HG02870 (cell line): ENCODE measurements at regions not wholly inside any gene's neighbourhood (a gene's known extent, or its start where the extent isn't known, plus 50 kb on each side); places are given as distances from the start of the nearest gene placed in this dataset.
A peak's percentile ranks its signal among the peaks of the same experiment; 100 is the strongest.

Source experiments
- ATAC-seq: cut with Tn5 transposase; IDR thresholded peaks from one replicate; pipeline ENCODE4 v1.9.1; 2021; ENCODE audit warnings: mild to moderate bottlenecking, moderate library complexity; ENCODE audit not compliant: unreplicated experiment

DNA sequence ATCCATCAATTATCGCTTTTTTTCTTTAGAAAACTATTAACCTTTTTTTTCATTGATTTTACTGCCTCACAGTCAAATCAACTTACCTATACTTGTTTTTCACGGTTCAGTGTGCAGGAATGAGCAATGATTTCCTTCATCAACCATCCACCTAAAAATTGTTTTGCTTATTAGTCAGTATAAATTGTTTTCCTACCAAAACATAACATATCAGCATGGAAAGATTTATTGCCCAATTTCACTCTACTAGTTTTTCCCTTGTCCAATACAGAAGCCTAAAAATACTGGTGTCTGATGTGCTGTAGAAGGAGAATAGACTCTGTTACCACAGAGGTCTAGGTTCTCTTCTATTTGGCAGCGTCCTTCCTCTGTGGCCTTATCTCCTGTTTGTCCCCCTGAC is 558.2 kb upstream of the CITED2 start:
- ATAC-seq, result no peak

DNA sequence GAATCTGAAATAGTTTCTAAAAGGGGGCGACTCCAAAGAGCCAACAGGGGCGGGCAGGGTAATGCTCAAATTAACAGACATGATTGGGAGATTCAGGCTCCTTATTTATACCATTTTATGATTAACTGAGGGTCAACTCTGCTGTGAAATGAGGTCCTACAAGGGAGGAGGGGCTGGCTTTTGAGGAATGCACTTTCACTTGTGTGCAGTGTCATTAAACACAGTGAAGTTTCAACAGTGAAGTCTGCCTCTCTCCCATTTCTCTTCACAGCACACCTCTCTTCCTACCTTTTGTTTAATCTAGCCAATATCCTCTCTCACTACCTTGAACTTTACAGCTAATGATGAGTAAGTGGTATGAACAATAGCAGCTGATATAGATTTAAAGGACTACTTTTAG is 557.3 kb upstream of the CITED2 start:
- no peak for ATAC-seq

DNA sequence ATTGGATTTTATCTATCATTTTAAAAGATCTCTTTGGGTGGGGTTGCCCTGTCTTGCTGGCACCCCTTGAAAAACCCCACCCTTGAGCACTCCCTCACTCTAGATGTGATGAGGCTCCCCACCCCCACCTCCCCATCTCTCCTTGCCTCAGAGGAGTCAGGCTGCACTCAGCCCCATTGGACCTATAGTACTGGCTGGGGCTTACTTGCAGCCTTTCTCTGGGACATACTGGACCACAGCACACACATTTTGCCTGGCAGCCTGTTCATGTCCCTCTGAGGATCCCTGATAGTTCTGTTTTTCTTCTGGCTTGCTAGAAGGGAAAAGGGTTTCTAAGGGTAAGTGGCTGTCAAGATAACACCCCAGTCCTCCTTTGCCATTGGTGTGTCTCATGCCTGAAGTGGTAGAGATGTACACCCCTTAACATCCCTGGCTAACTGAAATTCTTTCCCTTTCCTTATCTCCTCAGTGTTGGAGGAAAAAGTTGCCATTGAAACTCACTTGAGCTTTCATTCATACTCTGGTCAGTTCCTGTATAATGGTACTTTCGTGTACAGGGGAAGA is 553.4 kb upstream of the CITED2 start:
- ATAC-seq, result no peak

DNA sequence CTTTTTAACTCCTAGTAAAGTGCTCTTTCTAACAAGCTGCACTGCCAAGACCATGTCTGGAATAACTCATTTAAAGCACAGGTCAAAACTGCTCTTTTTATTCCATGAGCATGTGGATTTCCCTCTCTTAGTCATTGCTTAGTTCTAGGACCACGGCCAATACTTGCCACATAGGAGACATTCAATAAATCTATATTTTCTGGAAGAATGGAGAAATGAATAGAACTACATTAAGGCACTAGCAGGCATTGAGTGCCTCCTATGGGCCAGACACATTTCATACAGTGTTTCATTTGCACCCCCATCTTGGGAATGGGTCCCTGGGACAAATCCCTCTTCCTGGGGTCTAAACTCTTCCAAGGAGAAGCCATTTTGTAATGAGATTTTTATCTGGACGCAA is 552.8 kb upstream of the CITED2 start:
- ATAC-seq, result no peak

DNA sequence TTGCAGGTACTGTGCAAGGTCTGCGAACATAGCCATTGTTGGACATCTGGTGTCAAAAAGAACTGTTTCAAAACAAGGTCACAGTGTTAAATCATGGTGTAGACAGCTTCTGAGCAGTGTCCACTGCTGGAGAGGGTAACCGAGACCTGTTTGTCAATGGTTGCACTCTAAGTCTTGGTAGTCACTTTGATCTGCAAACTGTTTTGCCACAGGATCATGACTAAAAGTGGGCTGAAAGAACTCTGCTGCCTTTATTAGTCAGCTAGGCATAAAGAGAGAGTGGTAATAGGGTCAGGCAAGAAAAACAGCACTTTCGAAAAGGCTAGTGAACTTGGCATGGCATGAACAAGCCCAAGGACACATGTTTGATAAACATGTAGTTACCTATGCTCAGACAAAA is 552.3 kb upstream of the CITED2 start:
- ATAC-seq, result no peak

DNA sequence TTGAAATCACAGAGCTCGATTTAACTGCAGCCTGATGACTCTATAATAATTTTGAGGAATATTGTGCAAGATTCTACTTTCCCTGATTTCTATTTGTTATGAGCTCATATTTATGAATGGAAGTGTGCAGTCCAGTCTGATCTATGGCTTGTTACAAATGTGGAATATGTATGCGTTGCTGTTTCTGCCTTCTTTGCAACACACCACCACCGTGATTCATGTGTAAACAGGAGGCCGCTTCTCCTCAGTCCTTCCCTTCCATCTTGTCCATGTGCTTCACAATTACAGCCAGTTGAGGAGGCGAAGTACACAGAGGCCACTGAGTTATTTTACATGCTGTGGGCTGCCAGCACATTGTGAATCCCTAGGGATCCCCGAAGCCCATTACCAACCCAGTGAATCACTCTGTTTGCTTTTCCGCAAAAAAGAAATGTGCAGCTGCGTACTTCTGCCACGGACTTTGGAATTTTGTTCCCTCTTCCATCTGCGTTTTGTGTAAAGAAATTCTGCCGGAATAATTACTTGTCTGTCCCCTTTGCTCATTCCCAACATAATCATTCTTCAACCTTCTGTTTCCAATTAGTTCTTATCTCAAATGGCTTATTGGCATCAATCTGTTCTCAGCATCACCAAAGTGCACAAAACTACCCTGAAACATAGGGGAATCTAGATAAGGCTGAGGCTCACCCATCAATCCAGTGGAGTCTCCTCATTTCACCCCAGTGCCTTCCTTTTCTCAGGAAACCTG is 551.6 kb upstream of the CITED2 start:
- ATAC-seq, result no peak

DNA sequence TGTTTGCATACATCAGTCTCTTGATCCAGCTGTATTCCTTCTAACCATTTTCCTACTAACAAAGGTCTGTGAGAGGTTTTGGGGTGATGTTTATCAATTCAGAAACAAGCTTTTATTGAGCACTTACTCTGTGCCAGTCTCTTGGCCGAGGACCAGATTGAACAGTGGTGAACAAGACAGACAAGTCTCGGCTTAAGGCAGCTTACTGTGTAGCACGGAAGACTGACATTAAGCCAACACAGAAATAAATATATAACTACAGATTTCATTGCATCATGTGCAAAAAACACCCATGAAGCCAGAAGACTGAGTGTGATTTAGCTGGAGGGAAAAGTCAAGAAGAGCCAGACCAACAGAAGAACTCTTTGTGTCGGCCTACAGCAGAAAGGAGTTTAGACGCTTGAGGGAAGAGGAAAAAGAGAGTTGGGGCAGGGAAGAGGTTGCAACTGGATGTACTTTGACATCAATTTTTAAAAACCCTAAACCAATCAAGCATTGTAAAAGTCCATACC is 549.6 kb upstream of the CITED2 start:
- no peak for ATAC-seq

DNA sequence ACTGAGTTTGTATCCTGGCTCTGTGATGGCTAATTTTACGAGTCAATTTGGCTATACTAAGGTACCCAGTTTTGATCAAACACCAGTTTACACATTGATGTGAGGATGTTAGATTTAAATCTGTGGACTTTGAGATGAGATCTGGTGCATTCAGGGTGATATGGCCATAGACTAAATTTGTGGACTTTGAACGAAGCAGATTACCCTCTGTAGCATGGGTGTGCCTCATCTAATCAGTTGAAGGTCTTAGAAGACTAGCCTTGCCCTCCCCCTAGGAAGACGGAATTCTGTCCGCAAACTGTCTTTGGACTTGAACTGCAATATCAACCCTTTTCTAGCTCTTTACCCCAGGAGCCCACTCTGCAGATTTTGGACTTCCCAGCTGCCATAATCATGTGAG is 547.8 kb upstream of the CITED2 start:
- no peak for ATAC-seq

DNA sequence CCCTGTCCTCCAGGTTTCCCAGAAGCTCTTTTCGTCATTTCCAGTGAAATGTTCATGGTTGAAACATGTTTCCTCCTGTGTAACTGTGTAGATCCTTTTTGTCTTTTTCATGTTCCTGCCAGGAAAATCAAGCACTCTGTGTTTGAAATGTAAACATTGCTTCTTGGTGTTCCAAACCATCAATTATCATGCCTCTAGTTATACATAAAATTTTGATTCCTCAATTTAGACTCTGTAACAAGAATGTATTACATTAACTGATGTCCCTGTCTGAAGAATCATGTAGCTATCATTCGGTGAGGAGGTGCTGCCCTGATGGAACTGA is 546.3 kb upstream of the CITED2 start:
- no peak for ATAC-seq

DNA sequence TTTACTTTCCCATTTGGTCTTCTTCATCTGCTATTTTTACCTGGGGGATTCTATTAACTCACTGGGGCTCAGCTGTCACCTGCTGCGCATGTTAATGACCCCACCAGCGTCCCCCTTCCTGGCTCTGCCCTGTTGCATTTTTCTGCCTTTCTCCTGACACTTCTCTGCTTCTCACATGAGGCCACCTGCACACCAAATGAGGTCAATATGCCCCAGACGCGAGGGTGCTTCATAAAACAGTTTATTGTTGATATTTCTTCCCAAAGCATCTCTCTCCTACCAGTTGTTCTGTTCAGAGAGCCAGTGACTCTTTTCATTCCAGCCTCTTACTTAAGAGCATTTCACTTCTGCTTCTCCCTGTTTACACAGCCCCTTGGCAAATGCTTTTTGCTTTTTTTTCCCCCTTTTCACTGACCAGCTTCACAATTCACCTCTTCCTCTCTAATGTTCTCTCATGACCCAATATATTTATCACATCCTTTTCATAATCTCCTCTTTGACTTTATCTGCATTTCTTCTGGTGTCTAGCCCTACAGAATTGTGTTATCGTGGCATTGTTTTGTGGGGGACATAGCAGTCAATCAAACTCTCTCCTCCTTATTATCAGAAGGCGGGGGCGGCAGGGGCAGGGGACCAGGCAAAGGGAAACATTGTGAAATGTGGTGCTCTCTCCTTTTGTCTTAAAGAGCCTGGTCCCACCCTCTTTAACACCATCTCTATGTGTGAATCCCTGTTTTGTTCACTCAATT is 545.8 kb upstream of the CITED2 start:
- no peak for ATAC-seq

DNA sequence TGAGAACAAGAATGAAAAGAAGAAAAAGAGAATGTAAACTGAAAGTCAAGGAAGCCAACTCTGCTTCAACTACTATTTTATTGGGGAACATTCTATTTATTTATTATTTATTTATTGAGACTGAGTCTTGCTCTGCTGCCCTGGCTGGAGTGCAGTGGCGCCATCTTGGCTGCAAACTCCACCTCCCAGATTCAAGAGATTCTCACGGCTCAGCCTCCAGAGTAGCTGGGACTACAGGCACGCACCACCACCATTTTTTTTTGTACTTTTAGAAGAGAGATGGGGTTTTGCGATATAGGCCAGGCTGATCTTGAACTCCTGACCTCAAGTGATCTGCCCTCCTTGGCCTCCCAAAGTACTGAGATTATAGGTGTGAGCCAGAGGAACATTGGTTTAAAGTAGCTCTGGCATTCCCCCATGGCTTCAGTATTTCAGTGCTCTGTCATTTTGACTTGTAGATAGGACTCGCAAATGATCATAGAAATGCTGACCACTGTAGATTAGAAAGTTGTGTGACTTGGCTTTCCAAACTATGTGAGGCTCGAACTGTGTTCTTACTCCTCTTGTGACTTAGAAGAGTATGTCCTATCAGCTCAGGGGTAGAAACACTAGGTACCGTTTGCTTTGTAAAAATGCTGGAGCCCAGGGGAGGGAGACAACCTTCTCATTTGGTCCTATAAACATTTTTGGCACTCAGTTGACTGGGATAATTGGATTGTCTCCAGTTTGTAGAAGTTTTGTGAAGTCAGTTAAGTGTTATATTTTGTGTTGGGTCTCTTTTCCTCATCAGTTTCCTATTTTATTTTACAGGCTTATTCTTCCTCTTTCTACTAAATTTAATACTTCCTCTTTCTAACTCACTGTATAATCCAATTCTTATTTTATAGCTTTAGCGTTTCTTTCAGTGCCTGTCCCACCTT is 544.9 kb upstream of the CITED2 start:
- no peak for ATAC-seq

DNA sequence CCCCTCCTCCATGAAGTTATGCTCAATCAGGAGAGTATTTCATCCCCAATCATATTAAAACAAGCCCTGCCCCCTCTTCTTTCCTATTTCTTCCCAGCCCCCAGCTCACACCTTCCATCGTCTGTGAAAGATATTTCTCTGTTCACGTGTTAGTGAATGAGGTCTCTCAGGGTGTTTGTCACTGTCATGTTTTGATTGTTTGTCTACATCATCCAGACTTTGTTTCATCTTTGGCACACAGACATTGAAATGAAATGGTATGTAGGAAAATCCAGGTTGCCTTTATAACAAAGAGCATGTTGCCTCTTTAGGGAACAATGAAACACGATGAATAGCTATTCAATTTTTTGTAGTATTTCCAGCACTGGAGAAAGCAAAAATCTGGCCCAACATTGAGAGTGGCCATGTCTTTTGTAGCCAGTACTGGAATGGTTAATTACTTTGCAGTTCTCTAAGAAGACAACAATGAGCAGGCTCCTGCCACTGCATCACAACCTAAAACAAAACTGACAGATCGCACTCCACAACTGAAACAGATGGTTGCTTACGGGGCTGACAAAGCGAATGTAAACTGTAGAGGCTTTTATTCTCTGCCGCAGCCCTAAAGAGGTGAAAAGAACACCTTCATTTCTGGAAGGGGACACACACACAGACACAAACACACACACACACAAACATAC is 543.6 kb upstream of the CITED2 start:
- ATAC-seq, result no peak

DNA sequence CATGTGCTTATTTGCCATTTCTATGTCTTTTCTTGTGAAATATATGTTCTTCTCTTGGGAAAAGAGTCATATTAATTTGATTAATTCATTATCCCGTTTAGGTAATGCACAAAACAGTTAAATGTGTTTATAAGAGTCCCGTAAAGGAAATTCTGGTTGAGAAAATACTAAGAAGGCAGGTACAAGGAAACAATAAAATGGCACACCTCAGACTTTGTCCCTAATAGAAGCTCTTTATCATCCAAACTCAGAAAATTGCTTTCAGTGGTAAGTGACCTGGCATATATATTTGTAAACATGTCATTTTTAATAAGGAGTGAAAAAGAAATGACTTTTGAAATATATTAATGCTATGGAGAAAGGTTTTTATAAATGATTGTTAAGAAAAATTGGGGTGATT is 540.5 kb upstream of the CITED2 start:
- no peak for ATAC-seq

DNA sequence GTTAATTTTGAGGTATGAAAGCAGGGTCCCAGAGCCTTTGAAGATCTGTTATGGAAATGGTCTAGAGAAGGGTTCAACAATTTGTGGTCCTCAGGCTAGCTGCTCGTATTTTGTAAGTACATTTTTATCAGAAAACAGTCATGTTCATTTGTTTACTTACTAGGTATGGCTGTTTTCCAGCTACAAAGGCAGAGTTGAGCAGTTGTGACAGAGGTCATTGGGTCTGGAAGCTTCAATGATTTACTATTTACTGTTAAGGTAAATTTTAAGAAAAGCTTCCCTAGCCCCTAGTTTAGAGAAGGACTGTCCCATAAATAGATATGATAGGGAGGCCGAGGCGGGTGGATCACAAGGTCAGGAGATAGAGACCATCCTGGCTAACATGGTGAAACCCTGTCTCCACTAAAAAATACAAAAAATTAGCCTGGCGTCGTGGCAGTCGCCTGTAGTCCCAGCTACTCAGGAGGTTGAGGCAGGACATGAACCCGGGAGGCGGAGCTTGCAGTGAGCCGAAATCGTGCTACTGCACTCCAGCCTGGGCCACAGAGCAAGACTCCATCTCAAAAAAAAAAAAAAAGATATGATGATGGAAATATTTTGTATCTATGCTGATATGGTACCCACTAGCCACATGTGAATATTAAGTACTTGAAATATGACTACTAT is 538.4 kb upstream of the CITED2 start:
- no peak for ATAC-seq

DNA sequence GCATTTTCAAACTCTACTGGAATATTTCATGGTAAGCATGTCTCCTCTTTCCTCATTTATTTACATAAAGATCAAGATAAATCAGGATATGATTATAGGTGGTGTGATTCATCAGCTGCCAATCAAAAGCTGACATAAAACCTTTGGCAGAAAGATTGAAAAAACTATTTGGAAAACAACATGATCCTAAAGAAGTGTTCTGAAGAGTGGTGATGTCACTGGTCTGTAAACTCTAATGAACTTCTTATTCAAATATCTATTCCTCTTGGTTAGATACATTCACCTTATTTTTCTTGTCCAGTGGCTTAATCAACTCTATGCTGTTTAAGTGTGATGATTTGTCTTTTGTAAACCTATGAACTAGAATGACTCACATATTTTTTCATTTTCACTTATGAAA is 535.5 kb upstream of the CITED2 start:
- no peak for ATAC-seq

DNA sequence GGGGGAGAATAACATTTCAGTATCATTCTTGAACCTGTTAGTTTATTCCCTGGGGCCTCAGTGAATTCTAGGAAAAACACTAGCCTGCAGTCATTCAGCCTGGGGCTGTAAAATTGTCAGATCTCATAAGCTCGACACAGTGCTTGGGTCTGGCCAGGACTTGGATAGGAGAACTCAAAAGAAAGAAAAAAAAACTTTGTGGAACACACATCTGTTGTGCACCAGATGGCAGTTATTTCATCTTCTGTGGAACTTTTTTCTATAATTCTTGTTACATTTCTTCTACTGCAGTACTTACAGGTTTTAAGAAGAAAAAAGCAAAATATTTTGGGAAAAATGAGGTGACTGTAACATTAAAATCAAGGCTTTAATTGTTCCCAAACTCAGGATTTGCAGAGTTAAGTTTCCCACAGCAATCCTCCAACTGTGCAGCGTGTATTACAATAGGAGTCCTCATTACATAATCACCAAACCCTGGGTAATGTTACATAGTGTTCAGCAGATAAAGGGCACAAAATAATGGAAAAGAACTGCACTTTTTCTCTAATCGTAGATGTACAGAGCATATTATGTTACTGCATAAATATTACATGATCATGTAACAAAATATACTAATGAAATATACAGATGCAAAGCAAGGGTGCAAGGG is 531.1 kb upstream of the CITED2 start:
- no peak for ATAC-seq

DNA sequence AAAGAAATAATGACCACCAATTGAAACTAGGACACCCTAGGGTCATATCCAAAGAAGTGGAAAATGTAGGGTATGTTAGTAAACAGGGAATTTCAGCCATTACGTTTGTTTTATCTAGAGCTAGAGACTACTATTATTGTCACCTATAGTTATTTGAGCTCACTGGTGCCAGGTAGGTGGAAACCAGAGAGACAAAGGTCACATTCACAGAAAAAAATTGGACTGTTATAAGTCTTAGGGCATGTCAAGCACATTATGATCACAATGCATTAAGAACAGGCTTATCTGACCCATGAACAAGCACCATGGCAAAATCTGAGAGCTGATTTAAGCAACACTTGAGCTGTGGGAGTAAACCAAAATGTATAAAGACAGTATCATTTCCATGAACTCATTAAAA is 530.1 kb upstream of the CITED2 start:
- no peak for ATAC-seq

DNA sequence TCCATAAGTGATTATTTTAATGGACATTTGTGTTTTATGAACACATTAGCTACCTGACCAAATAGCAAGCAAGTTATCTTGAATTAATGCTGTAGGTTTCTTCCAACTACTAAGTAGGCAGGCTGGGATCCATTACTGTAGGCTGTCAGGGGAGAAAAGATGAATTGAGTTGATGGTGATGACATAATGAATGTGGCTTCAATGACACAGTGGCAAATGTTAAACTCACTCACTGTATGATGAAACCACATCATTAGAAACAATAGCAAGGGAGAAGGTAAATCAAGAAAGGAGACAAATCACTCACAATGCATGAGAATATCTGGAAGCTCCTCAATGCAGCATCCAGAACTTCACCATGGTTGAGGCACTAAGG is 529.7 kb upstream of the CITED2 start:
- ATAC-seq, result no peak

DNA sequence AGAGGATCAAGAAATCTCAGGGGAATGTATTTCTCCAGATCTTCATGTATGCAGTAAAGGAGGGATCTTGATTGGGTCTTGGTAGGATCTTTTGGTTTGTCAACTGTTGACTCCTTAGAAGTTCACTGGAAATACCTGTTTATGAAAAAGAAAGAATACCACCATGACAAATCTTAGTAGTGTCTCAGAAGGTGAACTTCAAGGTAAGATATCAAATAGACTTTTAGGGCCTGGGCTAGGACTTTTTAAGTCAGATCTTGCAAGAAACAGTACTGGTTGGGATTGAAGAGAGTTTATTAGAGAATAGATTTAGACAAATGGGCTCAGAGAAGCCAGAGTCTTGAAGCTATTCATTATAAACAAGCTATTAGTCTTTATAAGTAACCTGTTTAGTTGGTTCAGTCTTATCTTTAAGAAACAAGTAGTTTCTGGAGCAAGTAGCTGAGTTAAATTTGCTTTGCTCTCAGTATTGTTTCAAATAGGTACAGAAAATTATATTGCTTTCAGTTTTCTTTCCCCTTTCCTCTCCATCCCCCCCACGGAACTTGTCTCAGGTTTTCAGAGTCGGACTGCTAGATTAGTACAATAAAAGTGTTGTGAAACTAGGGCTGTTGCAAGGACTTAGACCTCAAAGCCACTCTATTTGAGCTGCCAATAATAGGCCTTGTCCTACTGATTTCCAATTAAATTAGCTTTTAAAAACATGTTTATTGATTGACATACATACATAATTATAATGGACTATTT is 529.1 kb upstream of the CITED2 start:
- ATAC-seq, result peak; percentile 98
